HFF-Myc (cell line): ENCODE measurements at regions not wholly inside any gene's neighbourhood (a gene's known extent, or its start where the extent isn't known, plus 50 kb on each side); places are given as distances from the start of the nearest gene placed in this dataset.

Experiments
- DNase-seq: peaks from one replicate; pipeline ENCODE4 v3.0.0-alpha.2; 2011; ENCODE audit warnings: low read depth; ENCODE audit errors: extremely low read depth
- H3K4me3 ChIP-seq: replicated peaks from 2 replicates; pipeline ENCODE4 v1.5.1; 2011; ENCODE audit warnings: low read depth, mild to moderate bottlenecking, control low read depth, low read length
- CTCF ChIP-seq: IDR thresholded peaks from 2 replicates; pipeline ENCODE4 v1.5.1; 2012; ENCODE audit warnings: mild to moderate bottlenecking, low read depth, low read length, control low read depth; ENCODE audit errors: missing control alignments

DNA sequence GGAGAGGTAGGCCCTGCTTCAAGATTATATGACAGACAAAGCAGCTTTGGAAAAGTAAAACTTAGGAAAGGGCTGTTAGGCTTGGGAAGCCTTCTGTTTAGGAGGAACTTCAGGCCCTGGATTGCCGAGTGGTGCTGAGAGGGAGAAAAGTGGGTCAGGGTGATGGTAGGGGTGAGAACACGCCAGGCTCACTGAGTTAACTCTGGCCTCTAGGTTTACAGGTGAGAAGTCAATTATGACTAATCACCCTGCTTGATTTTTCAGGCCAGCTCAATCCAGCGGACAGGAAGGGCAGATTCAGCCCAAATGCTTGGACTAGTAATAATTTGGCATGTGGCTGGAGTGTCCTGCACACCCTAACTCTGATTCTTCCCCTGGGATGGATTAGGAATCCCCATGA is 365.1 kb upstream of the LMCD1 start:
- no peak overlapping the region for H3K4me3 ChIP-seq
- no peak for TF ChIP-seq CTCF
- DNase-seq = no peak

GRCh38 chr3:8143186-8143585 is 358.4 kb upstream of the LMCD1 start:
- no peak overlapping the region for H3K4me3 ChIP-seq
- TF ChIP-seq CTCF = no peak
- DNase-seq = no peak

GRCh38 chr3:8145661-8146060 is 356.0 kb upstream of the LMCD1 start:
- DNase-seq = no peak
- H3K4me3 ChIP-seq = no peak overlapping the region
- TF ChIP-seq CTCF = no peak

GRCh38 chr3:8147711-8148110 is 353.9 kb upstream of the LMCD1 start:
- TF ChIP-seq CTCF = no peak
- no peak for DNase-seq
- H3K4me3 ChIP-seq = no peak overlapping the region

DNA sequence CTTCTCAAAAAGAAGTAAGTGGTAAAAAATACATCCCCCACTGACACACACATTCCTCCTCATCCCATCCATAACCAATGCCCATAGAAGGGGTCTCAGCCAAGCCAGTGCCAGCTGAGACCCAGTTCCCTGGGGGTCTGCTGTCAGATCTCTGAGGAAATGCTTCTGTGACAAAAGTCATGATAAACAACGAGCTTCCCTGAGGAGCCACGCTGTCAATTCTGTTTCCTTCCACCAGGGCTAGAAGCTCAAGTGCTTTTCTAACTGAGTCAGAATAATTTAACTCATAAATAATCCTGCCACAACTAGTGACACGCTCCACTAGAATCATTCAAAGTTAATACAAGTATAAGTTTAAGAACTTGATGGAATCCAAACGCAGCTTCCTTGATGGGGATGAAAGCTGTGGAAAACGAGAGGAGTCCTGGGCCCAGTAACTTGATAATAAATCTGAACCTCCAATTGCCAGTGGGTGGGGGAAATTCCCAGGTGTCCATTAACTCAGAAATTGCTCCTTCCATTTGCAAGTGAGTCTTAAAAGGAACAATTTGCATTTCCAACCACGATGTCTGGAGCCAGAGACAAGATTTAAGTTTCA is 348.7 kb upstream of the LMCD1 start:
- no peak for TF ChIP-seq CTCF
- no peak overlapping the region for H3K4me3 ChIP-seq
- no peak for DNase-seq

GRCh38 chr3:8153800-8154199 is 347.8 kb upstream of the LMCD1 start:
- no peak for DNase-seq
- no peak for TF ChIP-seq CTCF
- no peak overlapping the region for H3K4me3 ChIP-seq

DNA sequence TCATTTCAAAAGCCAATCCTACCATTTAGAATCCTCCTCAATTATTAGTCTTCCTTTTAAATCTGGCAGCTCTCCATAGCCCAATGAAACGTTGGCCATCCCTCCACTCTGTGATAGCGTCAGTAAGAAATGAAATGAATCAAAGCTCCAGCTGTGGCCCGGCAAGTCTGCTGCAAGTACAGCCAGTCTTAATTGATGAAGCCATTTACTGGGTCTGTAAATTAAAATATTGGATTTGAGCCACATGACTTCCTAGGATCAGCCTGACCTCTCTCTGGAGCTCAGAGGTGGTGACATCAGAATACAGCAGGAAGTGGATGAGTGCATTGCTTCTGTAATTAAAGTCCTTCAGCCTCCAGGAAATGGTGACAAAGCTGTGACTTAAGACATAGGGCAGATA is 347.0 kb upstream of the LMCD1 start:
- TF ChIP-seq CTCF = no peak
- no peak overlapping the region for H3K4me3 ChIP-seq
- no peak for DNase-seq
